IMR-90 (cell line): ENCODE measurements at regions not wholly inside any gene's neighbourhood (a gene's known extent, or its start where the extent isn't known, plus 50 kb on each side); places are given as distances from the start of the nearest gene placed in this dataset.

Source experiments
- CTCF ChIP-seq: conservative IDR thresholded peaks from 2 replicates; pipeline ENCODE4 v1.5.1; 2012; ENCODE audit warnings: mild to moderate bottlenecking, low read depth, low read length, improper control_type of control experiment
- MAFK ChIP-seq: IDR thresholded peaks from 2 replicates; pipeline ENCODE4 v1.6.1; 2012; ENCODE audit warnings: low read depth, low read length, improper control_type of control experiment
- NFE2L2 ChIP-seq: fragments of 150-350 bp; IDR thresholded peaks from 2 replicates; pipeline ENCODE4 v1.6.1; 2016; ENCODE audit warnings: low read depth, mild to moderate bottlenecking, low read length

GRCh38 chr1:99482286-99482685 lies 163.6 kb upstream of the PALMD start:
- TF ChIP-seq CTCF (no peak), NFE2L2 (no peak), MAFK (no peak)
